ENCODE measurements at regions not wholly inside any gene's neighbourhood (a gene's known extent, or its start where the extent isn't known, plus 50 kb on each side); places are given as distances from the start of the nearest gene placed in this dataset.
"Not testable (repeated sequence)": the region's sequence is repeated elsewhere in the genome, so short reads cannot be mapped to it uniquely, and the experiment has no call there.

- DNase-seq, result no peak
Observed at GRCh38 chr5:36435516-36435915, 133.8 kb upstream of the RANBP3L start.

GRCh38 chr5:36436306-36436705 is 134.6 kb upstream of the RANBP3L start:
- DNase-seq, result no peak

DNA sequence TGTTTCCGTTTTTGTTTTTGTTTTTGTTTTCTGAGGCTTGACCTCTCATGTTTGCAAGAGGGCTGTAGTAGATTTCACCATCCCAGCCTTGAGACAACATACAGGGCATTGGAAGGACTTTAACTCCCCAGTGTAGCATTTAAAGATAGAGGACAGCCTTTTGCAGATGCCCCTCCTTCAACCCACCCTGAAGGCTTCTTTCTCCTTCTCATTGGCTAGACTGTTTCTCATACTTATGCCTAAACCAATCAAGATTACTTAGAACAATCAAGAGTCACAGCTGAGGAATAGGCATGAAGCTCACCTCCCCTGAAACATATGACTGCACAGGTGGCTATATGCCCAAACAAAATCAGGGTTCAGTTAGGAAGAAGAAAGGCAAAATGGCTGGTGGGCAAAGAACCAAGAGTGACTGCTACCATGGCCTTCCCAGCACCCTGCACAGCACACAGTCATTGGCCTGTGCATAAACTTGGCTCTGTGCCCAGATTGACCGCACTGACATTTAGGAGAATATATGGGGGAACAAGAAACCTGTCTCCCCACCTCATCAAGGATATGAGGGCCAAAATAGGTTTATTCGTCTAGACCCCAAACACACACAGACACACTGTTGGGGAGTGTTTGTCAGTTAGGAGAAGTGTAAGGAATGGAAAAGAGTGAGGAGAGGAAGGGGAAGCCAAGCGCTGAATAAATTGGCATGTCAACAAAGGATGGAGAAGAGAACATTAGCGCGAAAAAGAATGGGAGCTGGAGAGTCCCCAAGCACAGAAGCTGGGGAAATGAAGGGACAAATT is 137.3 kb upstream of the RANBP3L start:
- no peak for DNase-seq

DNA sequence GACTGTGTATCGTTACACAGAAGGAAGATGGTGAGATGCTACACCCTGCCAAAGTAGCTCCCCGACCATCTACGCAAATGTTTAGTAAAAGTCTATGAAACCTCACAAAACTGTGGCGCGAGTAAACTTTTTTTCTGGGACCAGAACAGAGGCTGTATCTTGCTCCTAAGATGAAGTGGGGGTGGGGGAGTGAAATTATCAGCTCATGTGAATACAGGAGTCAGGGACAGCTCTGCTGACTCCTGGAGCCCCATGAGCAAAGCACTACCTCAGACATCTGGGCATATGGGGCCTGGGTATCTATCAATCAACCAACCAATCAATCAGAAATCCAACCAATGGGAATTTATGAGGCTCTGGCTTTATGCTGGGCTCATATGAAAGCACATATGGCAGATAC is 138.6 kb upstream of the RANBP3L start:
- no peak for DNase-seq

DNA sequence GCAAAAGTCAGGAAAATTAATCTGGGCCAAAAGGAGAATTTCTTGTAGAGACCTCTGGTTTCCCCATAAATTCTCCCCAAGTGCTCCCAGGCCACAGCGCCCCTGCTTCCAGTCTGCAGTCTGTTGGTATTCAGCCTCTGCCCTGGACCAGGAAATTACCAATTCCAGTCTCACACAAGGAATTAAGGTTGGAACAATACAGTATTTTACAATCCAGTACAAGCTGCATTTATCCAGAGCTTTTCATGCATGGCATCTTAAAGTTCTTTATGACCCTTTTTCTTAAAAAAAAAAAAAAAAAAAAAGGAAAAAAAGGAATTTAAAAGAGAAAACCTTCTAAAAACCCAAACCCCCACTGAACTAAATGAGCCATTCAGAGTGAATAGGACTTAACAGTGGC is 139.6 kb upstream of the RANBP3L start:
- DNase-seq, result no peak

DNA sequence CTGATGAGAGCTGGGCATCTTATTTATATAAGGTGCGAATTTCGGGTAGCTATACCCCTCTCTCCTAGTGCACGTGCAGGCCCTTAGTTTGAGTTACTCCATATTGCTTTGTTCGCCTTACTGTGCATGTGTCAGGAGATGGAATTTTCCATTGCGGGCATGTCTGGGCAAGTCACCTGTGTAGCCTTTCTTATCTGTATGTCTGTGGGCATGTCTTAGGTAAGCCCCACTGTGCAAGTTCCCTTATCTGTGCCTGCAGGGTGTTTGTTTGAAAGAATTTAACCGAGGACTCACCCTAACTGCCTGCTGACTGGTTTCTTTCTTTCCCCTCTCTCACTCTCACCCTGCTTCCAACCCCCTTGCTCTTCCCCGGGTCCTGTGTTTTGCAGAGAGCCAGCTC is 140.7 kb upstream of the RANBP3L start:
- DNase-seq, result no peak

GRCh38 chr5:36442796-36443195 is 141.1 kb upstream of the RANBP3L start:
- no peak for DNase-seq

DNA sequence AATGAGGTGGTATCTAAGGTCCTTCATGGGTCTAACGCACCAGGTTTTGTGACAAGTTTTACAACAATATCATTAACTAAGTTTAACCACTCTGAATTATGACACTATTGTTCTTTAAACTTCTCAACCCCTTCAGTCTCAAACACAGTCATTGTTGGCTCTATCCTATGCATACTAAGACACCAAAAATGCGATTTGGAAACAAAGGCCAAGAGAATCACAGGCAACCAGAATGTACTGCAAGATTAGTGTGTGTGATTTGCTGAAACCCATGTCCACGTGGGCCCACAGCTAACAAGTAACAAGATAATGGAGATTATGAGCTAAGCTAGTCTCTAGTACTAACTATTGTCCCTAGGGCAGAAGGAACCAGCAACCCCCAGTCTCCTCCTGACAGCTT is 142.2 kb upstream of the RANBP3L start:
- no peak for DNase-seq

GRCh38 chr5:36444582-36445418 is 143.1 kb upstream of the RANBP3L start:
- DNase-seq, result no peak

- no peak for DNase-seq
Observed at GRCh38 chr5:36447776-36448175, 146.1 kb upstream of the RANBP3L start.

- DNase-seq, result no peak
Observed at GRCh38 chr5:36450229-36451014, 148.7 kb upstream of the RANBP3L start.

GRCh38 chr5:36452424-36453006 is 150.8 kb upstream of the RANBP3L start:
- no peak for DNase-seq

DNA sequence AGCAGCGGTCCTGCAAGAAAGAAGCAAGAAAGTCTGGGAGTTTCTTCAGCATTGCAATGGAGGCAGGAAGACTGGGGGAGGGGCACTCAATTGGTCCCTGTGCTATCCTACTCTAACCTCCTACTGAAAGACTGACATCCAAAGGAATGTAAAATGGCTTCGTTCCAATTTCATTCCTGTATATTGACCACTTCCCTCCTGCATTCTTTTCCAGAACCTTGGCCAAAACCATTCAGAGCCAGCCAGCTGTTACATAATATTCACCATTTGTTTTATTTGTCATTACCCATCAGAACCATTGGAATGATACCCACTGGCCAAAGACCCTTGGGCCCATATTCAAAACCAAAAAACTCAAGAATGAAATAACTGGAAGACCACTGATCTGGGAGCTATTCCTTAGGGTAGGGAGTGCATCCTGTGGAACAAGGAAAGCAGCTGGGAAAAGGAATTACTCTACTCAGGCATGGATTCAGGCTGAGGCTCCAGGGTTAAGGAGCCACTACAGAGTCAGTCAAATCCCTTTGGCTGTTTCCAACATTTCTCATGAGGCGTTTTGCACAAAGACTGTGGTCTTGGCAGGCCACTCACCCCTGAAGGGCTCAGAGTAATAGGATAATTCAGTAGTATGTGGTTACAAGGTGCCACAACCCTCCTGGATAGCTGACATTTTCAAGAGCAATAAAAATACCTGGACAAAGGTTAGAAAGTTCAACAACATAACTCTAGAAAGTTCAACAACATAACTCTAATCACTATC is 148.7 kb upstream of the SLC1A3 start:
- no peak for DNase-seq

- DNase-seq, result no peak
Observed at GRCh38 chr5:36458746-36459145, 147.7 kb upstream of the SLC1A3 start.

GRCh38 chr5:36459176-36460135 is 146.9 kb upstream of the SLC1A3 start:
- no peak for DNase-seq

GRCh38 chr5:36462295-36463021 is 143.9 kb upstream of the SLC1A3 start:
- no peak for DNase-seq

- not testable (repeated sequence) for DNase-seq
Observed at GRCh38 chr5:36475942-36476341, 130.5 kb upstream of the SLC1A3 start.

- no peak for DNase-seq
Observed at GRCh38 chr5:36478646-36479317, 127.6 kb upstream of the SLC1A3 start.

DNA sequence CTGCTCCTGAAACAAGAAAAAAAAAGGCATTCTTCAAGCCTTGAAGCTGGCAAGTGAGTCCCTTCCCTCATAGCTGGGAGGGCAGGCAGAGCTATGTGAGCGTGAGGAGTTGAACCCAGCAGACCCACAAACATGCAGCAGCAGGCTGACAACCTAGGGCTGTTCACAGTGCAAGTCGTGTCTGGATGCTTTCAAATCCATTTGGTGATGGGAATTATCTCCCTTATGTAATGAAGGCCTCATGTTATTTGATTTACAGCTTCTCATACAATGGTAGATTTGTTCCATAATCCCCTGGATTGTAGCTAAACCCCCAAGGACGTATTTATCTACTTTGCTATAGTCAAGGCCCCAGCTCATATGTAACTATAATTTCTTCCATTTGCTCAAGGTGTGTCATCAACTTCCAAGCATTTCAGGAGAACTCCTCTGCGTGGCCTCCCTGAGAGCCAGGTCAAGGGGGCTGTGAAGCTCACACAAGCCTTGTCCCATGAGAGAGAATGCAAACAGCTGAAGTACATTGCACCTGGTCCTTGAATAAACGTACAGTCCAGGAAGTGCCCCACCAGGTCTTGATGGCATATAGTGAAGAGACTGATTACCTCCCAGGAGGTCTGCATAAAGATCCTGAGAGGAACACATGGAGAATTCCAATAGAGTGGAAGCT is 124.8 kb upstream of the SLC1A3 start:
- DNase-seq, result no peak

All from NCI-H774 (cell line).